DMS79 treated with DMSO at 0.1 percent for 48 hours (cell line): ENCODE measurements at regions not wholly inside any gene's neighbourhood (a gene's known extent, or its start where the extent isn't known, plus 50 kb on each side); places are given as distances from the start of the nearest gene placed in this dataset.

Source experiments
- DNase-seq: peaks from one replicate; lab custom pipeline; 2025; lab: John Stamatoyannopoulos, UW

DNA sequence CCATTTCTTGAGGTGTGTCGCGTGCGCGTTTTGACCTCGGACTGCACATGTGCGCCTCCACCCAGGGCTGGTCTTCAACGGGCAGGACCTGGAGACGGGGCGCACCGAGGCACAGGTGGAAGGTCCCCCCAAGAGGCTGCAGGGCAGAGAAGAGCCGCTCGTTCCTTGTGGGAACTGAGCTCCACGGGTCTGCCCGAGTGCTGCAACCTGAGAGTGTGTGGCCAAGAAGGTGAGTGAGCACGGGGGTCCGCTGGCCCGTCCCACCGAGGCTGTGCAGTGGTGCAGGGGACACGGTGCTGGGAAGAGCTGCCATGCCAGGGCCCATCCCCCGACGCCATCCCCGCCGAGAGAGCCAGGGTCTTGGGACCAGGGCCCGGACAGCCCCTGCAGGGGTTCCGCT lies 268.3 kb downstream of the GALR1 start:
- no peak for DNase-seq

DNA sequence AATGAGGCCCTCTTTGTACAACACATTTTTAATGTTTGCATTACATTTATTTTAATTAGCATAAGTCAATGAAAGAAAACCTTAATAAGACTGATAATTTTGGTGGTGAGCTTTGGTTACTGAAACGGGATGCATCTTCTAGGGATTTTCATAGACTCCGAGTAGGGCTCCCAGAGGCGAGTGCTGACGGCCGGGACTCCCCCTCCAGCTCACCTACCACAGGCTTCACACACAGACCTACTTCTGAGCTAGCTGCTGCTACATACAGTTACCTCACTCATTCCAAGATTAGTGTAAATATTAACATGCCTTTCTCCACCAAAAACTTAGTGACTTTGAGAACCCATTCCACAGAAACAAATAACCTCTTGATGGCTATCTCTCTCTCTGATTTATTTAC lies 271.1 kb downstream of the GALR1 start:
- DNase-seq = no peak

DNA sequence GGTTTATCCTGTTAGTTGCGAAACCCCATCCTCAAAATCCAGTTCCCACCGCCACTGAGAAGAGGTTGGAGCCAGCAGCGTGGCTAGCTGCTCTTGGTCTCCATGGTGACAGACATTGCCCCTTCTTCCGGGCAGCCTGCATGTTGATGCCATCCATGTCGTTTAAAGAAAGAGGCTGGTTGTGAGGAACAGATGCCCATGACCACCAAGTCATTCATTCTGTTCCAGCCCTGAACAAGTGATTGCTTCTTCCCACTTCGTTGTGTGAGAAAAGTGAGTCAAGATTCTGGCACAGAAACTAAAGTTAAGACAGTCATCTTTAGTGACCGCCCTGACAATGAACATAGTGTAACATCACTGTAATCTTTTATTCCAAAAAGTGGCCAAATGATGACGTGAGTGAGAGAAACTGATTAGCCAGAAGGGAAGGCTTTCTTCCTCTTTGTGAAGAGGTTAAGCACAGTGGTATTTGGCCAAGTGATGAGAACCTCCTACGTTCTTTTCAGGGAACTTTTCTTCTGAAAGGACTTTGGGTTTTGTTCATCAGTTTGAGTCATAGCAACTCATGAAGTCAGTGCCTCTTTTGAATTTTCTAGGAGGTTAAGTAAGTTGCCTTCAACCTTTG lies 272.5 kb downstream of the GALR1 start:
- DNase-seq = no peak

GRCh38 chr18:77524909-77525308 lies 275.3 kb downstream of the GALR1 start:
- no peak for DNase-seq

DNA sequence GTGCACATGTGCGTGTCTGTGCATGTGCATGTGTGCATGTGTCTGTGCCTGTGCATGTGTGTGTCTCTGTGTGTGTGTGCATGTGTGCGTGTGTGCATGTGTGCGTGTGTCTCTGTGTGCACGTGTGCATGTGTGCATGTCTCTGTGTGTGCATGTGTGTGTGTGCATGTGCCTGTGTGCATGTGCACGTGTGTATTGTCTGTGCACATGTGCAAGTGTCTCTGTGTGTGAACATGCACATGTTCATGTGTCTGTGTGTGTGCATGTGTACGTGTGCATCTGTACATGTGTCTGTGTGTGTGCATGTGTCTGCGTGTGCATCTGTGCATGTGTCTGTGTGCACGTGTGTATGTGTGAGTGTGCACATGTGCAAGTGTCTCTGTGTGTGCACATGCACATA lies 277.3 kb downstream of the GALR1 start:
- DNase-seq = no peak

DNA sequence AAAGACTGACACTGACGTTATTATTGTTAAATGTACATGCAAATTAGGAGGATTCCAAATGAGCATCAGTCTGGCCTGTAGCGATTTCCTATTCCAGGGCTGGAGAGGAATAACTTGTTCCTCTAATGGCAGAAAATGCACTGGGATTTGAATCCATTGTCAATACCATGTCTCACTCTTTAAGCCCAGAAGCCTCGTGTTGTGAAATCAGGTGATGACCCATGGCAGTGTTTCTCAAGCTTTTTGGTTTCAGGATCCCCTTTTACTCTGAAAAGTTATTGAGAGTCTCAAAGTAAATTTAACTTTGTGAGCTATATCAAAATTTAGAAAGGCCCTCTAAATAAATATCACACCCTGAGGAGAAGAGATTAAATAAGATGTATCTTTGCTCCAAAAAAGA lies 279.2 kb downstream of the GALR1 start:
- DNase-seq = no peak

- no peak for DNase-seq
Measured at GRCh38 chr18:77529492-77530176, 280.0 kb downstream of the GALR1 start.

DNA sequence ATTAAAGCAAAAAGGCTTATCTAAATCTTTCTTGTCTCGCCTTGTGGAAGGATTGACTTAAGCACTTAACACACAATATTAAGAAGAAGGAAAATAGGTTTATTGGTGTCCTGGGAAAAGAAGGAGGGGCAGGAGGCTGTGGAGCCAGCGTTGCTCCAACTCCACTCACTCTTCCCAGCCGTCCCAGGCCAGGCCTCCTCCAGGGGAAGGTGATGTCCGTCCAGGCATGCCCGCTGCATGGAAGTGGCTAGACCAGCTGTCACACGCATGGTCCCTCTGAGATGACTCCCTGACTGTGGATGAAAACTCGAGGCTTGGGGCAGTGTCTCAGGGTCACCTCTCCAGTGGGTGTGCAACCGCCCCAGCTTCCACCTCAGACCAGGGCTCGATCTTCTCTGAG lies 281.1 kb downstream of the GALR1 start:
- DNase-seq = no peak

DNA sequence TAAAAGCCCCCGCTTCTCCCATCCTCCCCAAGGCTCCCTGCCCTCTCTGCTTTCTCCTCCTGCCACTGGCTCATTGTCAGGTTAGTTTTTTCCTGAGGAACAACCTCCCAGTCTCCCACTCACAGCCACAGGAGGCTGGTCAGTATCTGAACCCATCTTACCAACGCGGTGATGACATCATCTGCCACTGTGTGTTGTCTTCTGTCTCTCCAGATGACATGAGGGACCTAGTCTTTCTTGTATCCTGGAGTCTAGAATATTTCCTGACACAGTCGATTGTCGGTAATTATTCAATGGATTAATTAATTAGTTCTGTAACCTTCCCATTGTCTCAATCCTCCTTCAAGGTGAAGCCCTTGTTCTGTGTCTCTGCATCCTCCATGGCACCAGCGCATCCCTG lies 290.2 kb downstream of the GALR1 start:
- no peak for DNase-seq

DNA sequence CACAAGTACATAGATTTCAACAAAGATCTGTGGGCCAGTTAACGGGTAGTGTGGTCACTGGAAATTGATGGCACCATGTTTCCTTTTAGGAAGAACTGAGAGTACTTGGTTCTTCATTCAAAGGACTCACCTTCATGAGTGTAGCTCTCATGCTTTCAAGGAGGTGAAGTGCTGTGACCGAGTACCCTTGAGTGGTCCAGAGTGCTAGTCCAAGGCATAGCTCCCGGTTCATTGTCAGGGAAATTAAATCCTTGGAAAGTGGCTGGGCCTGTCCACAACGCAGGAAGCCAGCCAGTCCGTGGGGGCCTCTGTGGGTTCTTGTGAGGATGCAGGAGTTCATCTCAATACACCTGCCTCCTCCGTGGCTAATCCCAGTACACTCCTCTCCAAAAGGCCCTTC lies 295.1 kb downstream of the GALR1 start:
- peak; percentile 64 for DNase-seq

DNA sequence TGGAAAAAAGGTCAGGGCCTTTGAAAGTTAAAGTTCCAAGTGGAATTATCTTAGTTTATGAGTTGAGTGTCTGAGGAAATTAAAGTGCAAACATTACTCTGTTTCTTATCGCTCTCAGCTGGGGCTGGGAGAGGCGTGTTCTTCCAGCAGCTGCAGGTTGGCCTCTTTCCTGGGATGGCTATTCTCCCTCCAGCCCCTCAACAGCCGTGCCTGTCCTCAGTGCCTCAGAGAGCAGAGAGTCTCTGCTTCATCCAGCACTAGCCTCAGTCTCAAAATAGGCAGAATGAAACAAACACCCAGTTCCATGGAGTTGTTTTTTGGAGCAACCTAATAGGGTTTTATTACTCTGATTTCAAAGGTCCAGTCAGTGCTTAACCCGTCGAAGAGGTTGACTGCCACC lies 298.1 kb downstream of the GALR1 start:
- no peak for DNase-seq

- no peak for DNase-seq
Measured at GRCh38 chr18:77548790-77549420, 299.3 kb downstream of the GALR1 start.

DNA sequence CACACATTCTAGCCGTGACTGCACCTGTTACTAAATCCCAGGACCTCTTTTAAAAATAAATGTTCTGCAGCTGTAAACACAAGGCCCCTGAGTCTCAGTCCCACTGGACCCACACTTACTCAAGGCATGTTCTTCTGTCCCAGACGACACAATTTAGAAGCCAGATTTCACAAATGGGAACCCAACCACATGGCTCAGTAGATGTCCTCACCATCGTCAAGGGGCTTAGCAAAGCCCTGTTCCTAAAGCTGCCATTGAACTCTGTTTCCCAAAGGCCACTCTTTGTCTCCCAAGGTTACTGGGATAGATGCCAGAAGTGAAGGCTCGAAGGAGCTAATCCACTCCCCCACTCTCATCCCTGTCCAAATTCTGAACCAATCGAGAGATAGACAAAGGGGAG lies 301.0 kb downstream of the GALR1 start:
- no peak for DNase-seq

DNA sequence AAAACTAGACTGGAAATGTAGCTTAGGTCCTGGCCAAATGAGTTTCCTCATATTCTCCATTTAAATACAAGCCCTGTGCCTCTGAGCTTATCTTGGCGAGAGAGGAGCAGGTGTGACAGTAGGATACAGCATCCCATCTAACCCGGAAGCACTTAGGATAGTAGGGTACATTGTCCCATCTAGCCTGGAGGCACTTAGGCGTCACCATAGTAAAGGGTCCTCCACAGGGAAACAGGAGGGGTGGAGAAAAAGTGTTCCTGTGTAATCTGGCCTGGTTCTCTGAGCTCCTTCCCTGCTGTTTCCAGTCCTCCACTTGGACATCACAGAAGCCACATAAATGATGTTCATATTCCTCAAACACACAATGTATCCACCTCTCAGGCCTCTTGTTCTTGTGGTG lies 301.4 kb downstream of the GALR1 start:
- no peak for DNase-seq

- DNase-seq = no peak
Measured at GRCh38 chr18:77552945-77553344, 303.3 kb downstream of the GALR1 start.

- DNase-seq = no peak
Measured at GRCh38 chr18:77554061-77554460, 304.4 kb downstream of the GALR1 start.

DNA sequence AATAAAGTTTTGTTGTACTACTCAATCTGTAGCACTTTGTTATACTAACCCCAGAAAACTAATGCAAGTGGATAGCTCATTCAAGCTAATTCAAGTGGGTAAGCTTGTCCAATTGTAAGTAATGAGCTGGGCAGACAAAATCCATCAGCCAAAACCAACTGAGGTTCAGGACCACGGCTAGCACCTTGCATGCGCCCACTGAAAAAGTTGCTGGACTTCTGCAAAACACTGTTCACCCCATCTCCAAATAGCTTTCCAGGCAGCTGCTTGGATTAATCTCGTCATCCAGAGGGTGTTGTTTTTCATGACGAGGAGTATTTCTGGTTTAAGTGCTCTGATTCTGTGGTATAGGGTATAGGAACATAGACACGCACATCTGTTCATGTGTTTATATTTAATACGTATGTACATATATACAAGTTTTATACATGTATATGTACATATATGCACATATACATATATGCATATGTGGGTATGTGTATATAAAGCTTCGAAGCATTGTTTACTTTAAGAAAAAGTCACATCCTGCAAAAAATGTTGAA lies 307.5 kb downstream of the GALR1 start:
- DNase-seq = no peak

DNA sequence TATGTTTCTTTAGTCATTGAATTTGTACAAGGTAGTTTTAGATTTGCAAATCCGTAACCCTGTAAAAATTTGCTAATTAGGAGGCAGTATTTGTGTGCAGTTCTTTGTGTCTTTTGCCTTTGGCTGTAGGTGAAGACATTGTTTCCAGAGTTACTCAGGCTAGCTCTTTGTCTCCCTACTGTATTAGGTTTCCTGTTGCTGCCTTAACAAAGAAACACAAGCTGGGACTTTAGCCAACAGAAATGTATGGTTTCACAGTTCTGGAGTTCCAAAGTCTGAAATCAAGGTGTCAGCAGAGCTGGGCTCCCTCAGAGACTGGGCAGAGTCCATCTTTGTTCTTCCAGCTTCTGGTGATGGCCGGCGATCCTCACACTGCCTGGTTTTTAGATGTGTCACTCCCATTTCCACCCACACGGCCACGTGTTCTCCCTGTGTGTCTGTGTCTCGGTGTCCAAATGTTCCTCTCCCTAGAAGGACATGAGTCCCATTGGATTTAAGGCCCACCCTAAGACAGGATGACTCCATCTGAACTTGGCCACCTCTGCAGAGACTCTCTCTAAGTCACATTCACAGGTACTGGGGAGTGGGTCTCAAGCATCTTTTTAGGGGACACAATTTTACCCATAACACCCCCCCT lies 309.7 kb downstream of the GALR1 start:
- DNase-seq = no peak

DNA sequence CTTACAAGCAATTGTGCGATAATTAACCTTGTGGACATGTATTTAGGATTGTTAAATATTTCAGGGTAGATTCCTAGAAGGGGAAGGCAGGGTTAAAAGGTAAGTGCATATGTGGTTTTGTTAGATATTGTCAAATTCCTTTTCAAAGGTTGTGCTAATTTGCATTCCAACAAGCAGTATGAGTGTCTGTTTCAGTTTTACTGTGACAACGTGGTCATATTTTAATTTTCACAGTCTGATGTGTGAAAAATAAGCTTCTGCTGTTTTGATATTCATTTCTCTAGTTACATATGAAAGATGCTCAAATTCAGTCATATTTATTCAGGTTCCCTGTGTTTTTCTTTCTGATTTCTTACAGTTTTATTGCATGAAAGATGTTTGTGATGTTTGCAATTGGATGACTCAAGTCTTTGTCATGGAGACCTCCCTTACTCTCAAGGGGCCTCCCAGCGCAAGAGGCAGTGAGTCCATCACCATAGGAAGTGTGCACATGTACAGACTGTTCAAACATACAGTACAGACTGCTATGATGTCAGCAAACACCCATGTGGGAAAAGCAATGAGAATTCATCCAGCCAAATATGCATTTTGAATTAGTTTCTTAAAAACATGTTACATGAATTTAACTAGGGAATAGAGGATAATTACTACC lies 310.8 kb downstream of the GALR1 start:
- DNase-seq = no peak

DNA sequence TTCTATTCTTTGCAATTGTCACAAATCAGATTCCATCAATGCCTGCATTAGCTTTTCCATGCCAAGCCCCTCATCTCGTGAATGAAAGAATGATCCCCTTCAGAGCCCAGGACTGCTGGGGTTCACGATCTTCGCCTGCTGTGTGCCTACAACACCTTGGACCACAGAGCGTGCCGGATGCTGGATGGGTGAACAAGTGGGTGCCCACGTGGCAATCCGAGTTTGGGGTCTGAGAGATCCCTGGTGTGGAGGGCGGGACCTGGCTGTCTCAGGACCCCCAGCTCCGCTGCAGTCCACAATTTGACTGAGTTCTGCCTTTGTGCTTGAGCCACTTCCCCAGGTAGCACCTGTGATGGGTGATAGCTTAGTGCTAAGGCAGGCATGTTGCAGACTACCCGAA lies 317.0 kb downstream of the GALR1 start:
- no peak for DNase-seq

DNA sequence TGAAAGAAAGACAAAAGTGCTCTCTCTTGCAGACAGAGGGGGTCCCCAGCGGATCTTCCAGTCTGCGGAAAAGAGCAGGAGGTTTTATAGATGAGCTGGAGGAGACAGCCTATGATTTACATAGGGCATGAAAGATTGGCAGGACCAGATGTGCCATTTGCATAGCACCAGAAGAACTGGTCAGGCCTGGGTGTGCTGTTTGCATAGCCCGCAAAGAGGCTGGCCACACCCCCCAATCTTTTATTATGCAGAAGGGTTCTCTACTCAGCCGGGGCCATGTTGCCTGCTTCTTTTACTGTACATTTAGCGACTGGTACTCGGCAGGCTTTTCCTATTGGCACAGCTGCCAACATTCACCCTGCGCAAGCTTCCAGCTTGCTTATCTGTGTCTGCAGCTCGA lies 317.6 kb downstream of the GALR1 start:
- DNase-seq = no peak

DNA sequence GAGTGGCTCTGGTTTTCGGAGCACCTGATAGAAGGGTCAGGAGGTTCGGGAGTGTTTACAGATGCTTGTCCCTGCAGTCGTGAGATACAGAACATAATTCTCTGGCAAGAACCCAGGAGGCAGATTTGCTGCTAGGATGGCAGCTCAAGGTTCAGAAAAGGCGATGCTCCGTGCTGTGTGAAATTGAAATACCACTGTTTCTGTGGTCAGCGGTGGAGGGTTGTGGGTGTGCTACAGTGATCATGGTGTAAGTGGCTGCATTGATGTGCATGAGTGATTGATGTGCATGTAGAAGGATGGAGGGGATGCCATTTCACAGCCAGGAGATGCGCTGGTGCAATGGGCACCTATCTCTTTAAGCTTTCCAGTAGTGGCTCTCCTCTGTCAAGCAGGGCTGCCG lies 322.1 kb downstream of the GALR1 start:
- DNase-seq = no peak
